ENCODE measurements at regions not wholly inside any gene's neighbourhood (a gene's known extent, or its start where the extent isn't known, plus 50 kb on each side); places are given as distances from the start of the nearest gene placed in this dataset.

DNA sequence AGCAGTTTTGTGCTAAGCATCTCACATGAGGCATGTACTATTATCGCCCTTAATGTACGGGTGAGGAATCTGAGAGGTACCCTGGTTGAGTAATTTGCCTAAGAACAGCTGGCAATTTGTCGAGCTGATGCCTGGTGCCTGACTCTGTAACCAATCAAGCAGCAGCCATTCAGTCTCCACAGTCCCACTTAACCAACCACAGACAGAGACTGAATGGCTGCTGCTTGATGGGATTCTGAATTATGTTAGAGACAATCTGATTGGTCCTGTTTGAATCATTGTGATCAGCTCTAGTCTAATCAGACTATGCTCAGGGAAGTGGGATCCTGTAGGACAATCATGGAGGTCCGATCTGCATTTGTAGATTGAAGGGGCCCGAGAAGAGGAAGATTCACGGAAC is 447.0 kb downstream of the SHISA9 start:
- CTCF ChIA-PET (ENCODE audit: unreplicated experiment) = no interaction called here
- POLR2A ChIA-PET = no interaction called here
- peaks cover 6% of the 10 kb centered on the region for H3K4me1 ChIP-seq (ENCODE audit: insufficient read depth, low read length, poor library complexity, severe bottlenecking)
- H2AFZ ChIP-seq (ENCODE audit: low read length) = no peak overlapping the region
- no peaks in the 10 kb centered on the region for H3K9me3 ChIP-seq (ENCODE audit: low read length)
- no peaks in the 10 kb centered on the region for H3K36me3 ChIP-seq (ENCODE audit: insufficient read depth, low read length)
- no peak overlapping the region for H3K27ac ChIP-seq (ENCODE audit: low read depth, low read length, poor library complexity, severe bottlenecking)
- no peaks in the 10 kb centered on the region for H3K79me2 ChIP-seq (ENCODE audit: insufficient read depth, low read depth, low read length)
- intact Hi-C loops (cut with micrococcal nuclease; ENCODE audit: unreplicated experiment) = no loop called here
- H3K4me3 ChIP-seq (ENCODE audit: low read depth, low read length, poor library complexity, severe bottlenecking) = no peak overlapping the region
- no peaks in the 10 kb centered on the region for H4K20me1 ChIP-seq (ENCODE audit: insufficient read depth, low read length)
- no peak overlapping the region for H3K4me2 ChIP-seq (ENCODE audit: low read length)
- no peaks in the 10 kb centered on the region for H3K9me2 ChIP-seq (ENCODE audit: insufficient read depth, low read length)
- no TSS peak for BruUV-seq (replicated peaks)
- DNase-seq (ENCODE audit: low spot score) = no peak
- TF ChIP-seq EZH2phosphoT487 (IDR thresholded peaks at IDR 0.05; ENCODE audit: borderline replicate concordance, low read depth, low read length) = no peak
- TF ChIP-seq, protein P1, sequence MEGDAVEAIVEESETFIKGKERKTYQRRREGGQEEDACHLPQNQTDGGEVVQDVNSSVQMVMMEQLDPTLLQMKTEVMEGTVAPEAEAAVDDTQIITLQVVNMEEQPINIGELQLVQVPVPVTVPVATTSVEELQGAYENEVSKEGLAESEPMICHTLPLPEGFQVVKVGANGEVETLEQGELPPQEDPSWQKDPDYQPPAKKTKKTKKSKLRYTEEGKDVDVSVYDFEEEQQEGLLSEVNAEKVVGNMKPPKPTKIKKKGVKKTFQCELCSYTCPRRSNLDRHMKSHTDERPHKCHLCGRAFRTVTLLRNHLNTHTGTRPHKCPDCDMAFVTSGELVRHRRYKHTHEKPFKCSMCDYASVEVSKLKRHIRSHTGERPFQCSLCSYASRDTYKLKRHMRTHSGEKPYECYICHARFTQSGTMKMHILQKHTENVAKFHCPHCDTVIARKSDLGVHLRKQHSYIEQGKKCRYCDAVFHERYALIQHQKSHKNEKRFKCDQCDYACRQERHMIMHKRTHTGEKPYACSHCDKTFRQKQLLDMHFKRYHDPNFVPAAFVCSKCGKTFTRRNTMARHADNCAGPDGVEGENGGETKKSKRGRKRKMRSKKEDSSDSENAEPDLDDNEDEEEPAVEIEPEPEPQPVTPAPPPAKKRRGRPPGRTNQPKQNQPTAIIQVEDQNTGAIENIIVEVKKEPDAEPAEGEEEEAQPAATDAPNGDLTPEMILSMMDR (conservative IDR thresholded peaks at IDR 0.05; ENCODE audit: low read length) = no peak

DNA sequence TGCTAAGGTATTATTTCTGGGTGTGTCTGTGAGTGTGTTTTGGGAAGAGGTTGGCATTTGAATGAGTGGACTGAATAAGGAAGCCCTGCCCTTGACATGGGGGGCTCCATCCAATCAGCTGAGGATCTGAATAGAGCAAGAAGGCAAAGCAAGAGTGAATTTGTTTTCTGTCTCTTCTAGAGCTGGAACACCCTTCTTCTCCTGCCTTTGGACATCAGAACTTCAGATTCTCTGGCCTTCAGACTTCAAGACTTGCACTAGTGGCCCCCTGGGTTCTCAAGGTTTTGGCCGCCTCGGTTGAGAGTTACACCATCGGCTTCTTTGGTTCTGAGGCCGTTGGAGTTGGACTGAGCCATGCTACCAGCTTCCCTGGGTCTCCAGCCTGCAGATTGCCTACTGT is 448.6 kb downstream of the SHISA9 start:
- intact Hi-C loops (cut with micrococcal nuclease; ENCODE audit: unreplicated experiment) = no loop called here
- no TSS peak for BruUV-seq (replicated peaks)
- CTCF ChIA-PET (ENCODE audit: unreplicated experiment) = no interaction called here
- Histone ChIP-seq H3K4me1 (ENCODE audit: insufficient read depth, low read length, poor library complexity, severe bottlenecking) (peaks cover 6% of the 10 kb centered on the region), H3K36me3 (ENCODE audit: insufficient read depth, low read length) (no peaks in the 10 kb centered on the region), H3K9me3 (ENCODE audit: low read length) (no peaks in the 10 kb centered on the region), H3K4me3 (ENCODE audit: low read depth, low read length, poor library complexity, severe bottlenecking) (no peak overlapping the region), H4K20me1 (ENCODE audit: insufficient read depth, low read length) (no peaks in the 10 kb centered on the region), H3K4me2 (ENCODE audit: low read length) (no peak overlapping the region), H3K79me2 (ENCODE audit: insufficient read depth, low read depth, low read length) (no peaks in the 10 kb centered on the region), H2AFZ (ENCODE audit: low read length) (no peak overlapping the region), H3K9me2 (ENCODE audit: insufficient read depth, low read length) (no peaks in the 10 kb centered on the region), H3K27ac (ENCODE audit: low read depth, low read length, poor library complexity, severe bottlenecking) (no peak overlapping the region)
- POLR2A ChIA-PET = interaction anchor here (1.4 kb wide), 1 partner anchor 10 kb away, joined by 4 read pairs; no protein-coding TSS in a partner anchor
- TF ChIP-seq EZH2phosphoT487 (IDR thresholded peaks at IDR 0.05; ENCODE audit: borderline replicate concordance, low read depth, low read length) = no peak
- no peak for DNase-seq (ENCODE audit: low spot score)

DNA sequence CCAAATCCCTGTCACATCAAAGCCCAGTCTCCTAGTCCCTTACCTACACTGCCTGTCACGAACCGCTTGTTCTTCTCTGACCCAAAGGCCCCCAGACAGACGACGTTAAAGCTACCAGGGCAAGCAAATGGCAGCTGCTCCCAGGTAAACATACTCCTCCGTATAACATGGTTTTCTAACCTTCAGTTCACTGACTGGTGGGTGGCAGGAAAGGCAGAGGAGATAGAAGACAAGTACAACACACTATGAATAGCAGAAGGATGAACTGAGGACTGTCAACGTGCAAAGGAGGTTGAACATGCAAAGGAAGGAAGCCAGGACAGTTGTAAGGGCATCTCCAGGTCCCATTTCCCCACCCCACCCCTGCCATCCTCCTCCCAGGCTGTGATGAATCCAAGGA is 449.8 kb downstream of the SHISA9 start:
- no peaks in the 10 kb centered on the region for H3K9me2 ChIP-seq (ENCODE audit: insufficient read depth, low read length)
- no TSS peak for BruUV-seq (replicated peaks)
- H3K4me2 ChIP-seq (ENCODE audit: low read length) = no peak overlapping the region
- intact Hi-C loops (cut with micrococcal nuclease; ENCODE audit: unreplicated experiment) = no loop called here
- no peaks in the 10 kb centered on the region for H3K36me3 ChIP-seq (ENCODE audit: insufficient read depth, low read length)
- POLR2A ChIA-PET = interaction anchor here (1.4 kb wide), 1 partner anchor 9 kb away, joined by 4 read pairs; no protein-coding TSS in a partner anchor
- TF ChIP-seq EZH2phosphoT487 (IDR thresholded peaks at IDR 0.05; ENCODE audit: borderline replicate concordance, low read depth, low read length) = no peak
- TF ChIP-seq, protein P1 (conservative IDR thresholded peaks at IDR 0.05; ENCODE audit: low read length) = no peak
- H3K79me2 ChIP-seq (ENCODE audit: insufficient read depth, low read depth, low read length) = no peaks in the 10 kb centered on the region
- H2AFZ ChIP-seq (ENCODE audit: low read length) = no peak overlapping the region
- CTCF ChIA-PET (ENCODE audit: unreplicated experiment) = interaction anchor here (0.5 to 0.6 kb wide), 2 partner anchors 20 to 110 kb away, joined by 3 read pairs; no protein-coding TSS in a partner anchor
- H3K4me1 ChIP-seq (ENCODE audit: insufficient read depth, low read length, poor library complexity, severe bottlenecking) = peaks cover 3% of the 10 kb centered on the region
- no peak for DNase-seq (ENCODE audit: low spot score)
- H3K4me3 ChIP-seq (ENCODE audit: low read depth, low read length, poor library complexity, severe bottlenecking) = no peak overlapping the region
- no peaks in the 10 kb centered on the region for H4K20me1 ChIP-seq (ENCODE audit: insufficient read depth, low read length)
- H3K9me3 ChIP-seq (ENCODE audit: low read length) = no peaks in the 10 kb centered on the region
- no peak overlapping the region for H3K27ac ChIP-seq (ENCODE audit: low read depth, low read length, poor library complexity, severe bottlenecking)

All from OCI-LY7 (cell line).